H1 (cell line): ENCODE measurements at regions not wholly inside any gene's neighbourhood (a gene's known extent, or its start where the extent isn't known, plus 50 kb on each side); places are given as distances from the start of the nearest gene placed in this dataset.

Experiments used
- CTCF ChIA-PET: fragments of 300-600 bp; sonication (Branson Sonifier 250); formaldehyde crosslinking; loops from one replicate; lab custom pipeline; 2021; ENCODE audit not compliant: partially characterized antibody; lab: Charles Lee
- POLR2A ChIA-PET: fragments of 300-600 bp; sonication (Branson Sonifier 250); formaldehyde crosslinking; loops from one replicate; lab custom pipeline; 2021; ENCODE audit warnings: inconsistent platforms; ENCODE audit not compliant: partially characterized antibody; lab: Charles Lee
- DNase-seq, 2 experiments: peaks; one replicate each; pipeline versions ENCODE4 v3.0.0 to v3.0.0-alpha.2; 2010 to 2022; ENCODE audit warnings: low spot score in 2 of 2, low read depth in 1 of 2, mixed read lengths in 1 of 2
- FAIRE-seq: peaks from 2 replicates; lab custom pipeline; 2011; peaks lifted over from hg19 to GRCh38; lab: Jason Lieb, UNC
- H2AFZ ChIP-seq: 2 replicates; pipeline ENCODE4 v1.8.1; 2012; ENCODE audit warnings: low read length, inconsistent platforms
- H2AK5ac ChIP-seq: 2 replicates; pipeline ENCODE4 v1.6.1; 2013; ENCODE audit warnings: low read depth, low read length
- H2BK120ac ChIP-seq: replicated peaks from 2 replicates; pipeline ENCODE3; 2013; ENCODE audit warnings: low read depth, low read length, inconsistent platforms
- H2BK12ac ChIP-seq: 2 replicates; pipeline ENCODE4 v1.6.1; 2013; ENCODE audit warnings: low read depth, low read length
- H2BK15ac ChIP-seq: 2 replicates; pipeline ENCODE4 v1.6.1; 2013; ENCODE audit warnings: low read length
- H2BK20ac ChIP-seq: 2 replicates; pipeline ENCODE4 v1.6.1; 2013; ENCODE audit warnings: low read length
- H2BK5ac ChIP-seq: 2 replicates; pipeline ENCODE4 v1.6.1; 2013; ENCODE audit warnings: low read depth, low read length
- H3K14ac ChIP-seq: 2 replicates; pipeline ENCODE4 v1.6.1; 2013; ENCODE audit warnings: inconsistent platforms; ENCODE audit not compliant: insufficient read length
- H3K18ac ChIP-seq: 2 replicates; pipeline ENCODE4 v1.6.1; 2013; ENCODE audit warnings: low read length; ENCODE audit errors: extremely low read depth
- H3K23ac ChIP-seq: 2 replicates; pipeline ENCODE4 v1.6.1; 2013; ENCODE audit warnings: inconsistent platforms; ENCODE audit not compliant: insufficient read length
- H3K23me2 ChIP-seq: 2 replicates; pipeline ENCODE4 v1.6.1; 2013; ENCODE audit warnings: low read depth, low read length
- H3K27ac ChIP-seq: 2 replicates; pipeline ENCODE4 v1.6.1; 2011; ENCODE audit warnings: low read depth, low read length, inconsistent platforms
- H3K27me3 ChIP-seq, 4 experiments: replicated peaks in 1 of 4; 1 replicate in 1 of 4; 2 replicates in 3 of 4; pipeline versions ENCODE4 v1.6.1 to v1.8.1; 2011 to 2013; ENCODE audit warnings: low read length in 3 of 4, mild to moderate bottlenecking in 3 of 4, inconsistent platforms in 2 of 4, mixed read lengths in 2 of 4, moderate library complexity in 1 of 4; ENCODE audit not compliant: control insufficient read depth in 3 of 4, insufficient read depth in 3 of 4; ENCODE audit errors: extremely low read depth in 1 of 4
- H3K36me3 ChIP-seq, 4 experiments: 2 replicates each; pipeline versions ENCODE4 v1.6.1 to v1.8.1; 2011 to 2013; ENCODE audit warnings: mild to moderate bottlenecking in 4 of 4, low read length in 3 of 4, moderate library complexity in 2 of 4, control low read depth in 1 of 4, inconsistent platforms in 1 of 4; ENCODE audit not compliant: insufficient read depth in 4 of 4, control insufficient read depth in 2 of 4
- H3K4ac ChIP-seq: replicated peaks from 2 replicates; pipeline ENCODE3; 2013; ENCODE audit warnings: low read length, low read depth, mixed read lengths, inconsistent platforms; ENCODE audit not compliant: insufficient read length
- H3K4me1 ChIP-seq, 4 experiments: replicated peaks in 1 of 4; 1 replicate in 1 of 4; 2 replicates in 3 of 4; pipeline versions ENCODE4 v1.6.1 to v1.8.1; 2011 to 2013; ENCODE audit warnings: low read length in 3 of 4, inconsistent platforms in 2 of 4, mixed read lengths in 1 of 4; ENCODE audit not compliant: insufficient read depth in 4 of 4, control insufficient read depth in 3 of 4
- H3K4me2 ChIP-seq, 2 experiments: 2 replicates each; pipeline versions ENCODE4 v1.6.1 to v1.8.1; 2011 to 2013; ENCODE audit warnings: low read depth in 2 of 2, low read length in 2 of 2, control low read depth in 1 of 2, inconsistent platforms in 1 of 2, mild to moderate bottlenecking in 1 of 2; ENCODE audit not compliant: insufficient read depth in 1 of 2
- H3K4me3 ChIP-seq, 4 experiments: fragments of 200-600, 300-600 bp in 1 of 4; sonication (generic), shearing (Covaris generic), sonication (Bioruptor Twin) in 1 of 4; 2 replicates each; pipeline versions ENCODE4 v1.5.1 to v1.8.1; 2011 to 2016; ENCODE audit warnings: low read length in 4 of 4, low read depth in 3 of 4, control low read depth in 2 of 4, inconsistent platforms in 2 of 4, mild to moderate bottlenecking in 2 of 4, mixed read lengths in 1 of 4, moderate library complexity in 1 of 4; ENCODE audit not compliant: insufficient read depth in 2 of 4; ENCODE audit errors: extremely low read depth in 1 of 4
- H3K56ac ChIP-seq: replicated peaks from 2 replicates; pipeline ENCODE3; 2013; ENCODE audit warnings: low read depth, mild to moderate bottlenecking, mixed read lengths, low read length, inconsistent platforms; ENCODE audit not compliant: insufficient read length
- H3K79me1 ChIP-seq: 2 replicates; pipeline ENCODE4 v1.6.1; 2013; ENCODE audit warnings: low read depth, low read length, control low read depth
- H3K79me2 ChIP-seq, 2 experiments: 2 replicates each; pipeline versions ENCODE4 v1.6.1 to v1.8.1; 2012 to 2013; ENCODE audit warnings: low read length in 2 of 2, mild to moderate bottlenecking in 2 of 2, inconsistent platforms in 1 of 2; ENCODE audit not compliant: insufficient read depth in 2 of 2, control insufficient read depth in 1 of 2
- H3K9ac ChIP-seq, 4 experiments: replicated peaks in 1 of 4; 1 replicate in 1 of 4; 2 replicates in 3 of 4; pipeline versions ENCODE4 v1.6.1 to v1.8.1; 2011 to 2013; ENCODE audit warnings: low read depth in 3 of 4, low read length in 3 of 4, control low read depth in 2 of 4, mild to moderate bottlenecking in 2 of 4, moderate library complexity in 2 of 4, inconsistent platforms in 1 of 4; ENCODE audit errors: extremely low read depth in 1 of 4
- H3K9me3 ChIP-seq, 2 experiments: 2 replicates each; pipeline versions ENCODE4 v1.6.1 to v1.8.1; 2012 to 2013; ENCODE audit warnings: mild to moderate bottlenecking in 2 of 2, moderate library complexity in 2 of 2, control low read depth in 1 of 2, inconsistent platforms in 1 of 2, low read depth in 1 of 2, low read length in 1 of 2, mixed read lengths in 1 of 2; ENCODE audit not compliant: insufficient read depth in 2 of 2
- H4K20me1 ChIP-seq, 2 experiments: replicated peaks in 1 of 2; 2 replicates each; pipeline versions ENCODE3 to v1.8.1; 2011 to 2013; ENCODE audit warnings: inconsistent platforms in 2 of 2, low read length in 2 of 2, mild to moderate bottlenecking in 1 of 2; ENCODE audit not compliant: insufficient read depth in 2 of 2, control insufficient read depth in 1 of 2
- H4K5ac ChIP-seq: 2 replicates; pipeline ENCODE4 v1.6.1; 2013; ENCODE audit warnings: low read length, low read depth, mixed read lengths, inconsistent platforms; ENCODE audit not compliant: insufficient read length
- H4K8ac ChIP-seq: 2 replicates; pipeline ENCODE4 v1.8.0; 2013; ENCODE audit warnings: mild to moderate bottlenecking, moderate library complexity, low read length, inconsistent platforms; ENCODE audit not compliant: insufficient read depth; ENCODE audit errors: extremely low read depth
- H4K91ac ChIP-seq: replicated peaks from 2 replicates; pipeline ENCODE3; 2013; ENCODE audit warnings: low read length, mixed read lengths, inconsistent platforms; ENCODE audit not compliant: insufficient read length
- BRCA1 ChIP-seq: IDR thresholded peaks from 2 replicates; pipeline ENCODE4 v1.6.1; 2012; ENCODE audit warnings: low read depth, low read length, improper control_type of control experiment
- CREB1 ChIP-seq: IDR thresholded peaks from 2 replicates; pipeline ENCODE4 v1.6.1; 2012; ENCODE audit warnings: inconsistent platforms
- CTBP2 ChIP-seq: IDR thresholded peaks from 2 replicates; pipeline ENCODE4 v1.7.0; 2011; ENCODE audit warnings: borderline replicate concordance, mild to moderate bottlenecking, moderate library complexity, mixed read lengths, low read length; ENCODE audit not compliant: insufficient read depth, insufficient read length
- FOSL1 ChIP-seq: IDR thresholded peaks from 2 replicates; pipeline ENCODE4 v1.6.1; 2011; ENCODE audit warnings: mild to moderate bottlenecking, low read depth, low read length, moderate library complexity; ENCODE audit not compliant: insufficient read depth
- GTF2F1 ChIP-seq: IDR thresholded peaks from 2 replicates; pipeline ENCODE4 v1.6.1; 2012; ENCODE audit warnings: low read depth, low read length, improper control_type of control experiment, borderline replicate concordance
- JUND ChIP-seq: IDR thresholded peaks from 2 replicates; pipeline ENCODE4 v1.6.1; 2011; ENCODE audit warnings: mild to moderate bottlenecking, improper control_type of control experiment, low read length
- MAFK ChIP-seq: IDR thresholded peaks from 2 replicates; pipeline ENCODE4 v1.6.1; 2012; ENCODE audit warnings: low read depth, mild to moderate bottlenecking, improper control_type of control experiment, low read length
- NRF1 ChIP-seq: IDR thresholded peaks from 2 replicates; pipeline ENCODE4 v1.6.1; 2011; ENCODE audit warnings: mild to moderate bottlenecking, low read depth, low read length, improper control_type of control experiment
- POLR2AphosphoS5 ChIP-seq: IDR thresholded peaks from 2 replicates; pipeline ENCODE4 v1.6.1; 2011; ENCODE audit warnings: low read depth, low read length
- RBBP5 ChIP-seq: IDR thresholded peaks from 2 replicates; pipeline ENCODE4 v1.7.1; 2012; ENCODE audit warnings: low read depth, mild to moderate bottlenecking, inconsistent platforms, low read length, moderate library complexity, borderline replicate concordance
- RFX5 ChIP-seq: IDR thresholded peaks from 2 replicates; pipeline ENCODE4 v1.6.1; 2011; ENCODE audit warnings: low read depth, low read length, improper control_type of control experiment, borderline replicate concordance
- SP4 ChIP-seq: IDR thresholded peaks from 2 replicates; pipeline ENCODE4 v1.6.1; 2012; ENCODE audit warnings: low read length, inconsistent platforms
- ZNF274 ChIP-seq: IDR thresholded peaks from 2 replicates; pipeline ENCODE4 v1.7.0; 2012; ENCODE audit warnings: low read length, borderline replicate concordance; ENCODE audit errors: extremely low read depth
- WGBS, 2 experiments: shearing (Covaris generic) in 1 of 2; methylation state at CpG; one replicate each; pipeline versions ENCODE4 v1.1.6 to v1.1.7; 2013 to 2015; ENCODE audit warnings: low lambda C conversion rate in 2 of 2, mixed read lengths in 2 of 2, inconsistent platforms in 1 of 2, low coverage in 1 of 2, missing lambda C conversion rate in 1 of 2; ENCODE audit not compliant: insufficient replicate concordance in 2 of 2, insufficient coverage in 1 of 2, insufficient read length in 1 of 2; ENCODE audit errors: extremely low coverage in 1 of 2, missing lambda C conversion rate in 1 of 2; 5-methylcytosine and 5-hydroxymethylcytosine counted together
- TF ChIP-seq, protein P1 (sequence below): IDR thresholded peaks from 2 replicates; pipeline ENCODE4 v1.6.1; 2012; ENCODE audit warnings: low read length, inconsistent platforms

DNA sequence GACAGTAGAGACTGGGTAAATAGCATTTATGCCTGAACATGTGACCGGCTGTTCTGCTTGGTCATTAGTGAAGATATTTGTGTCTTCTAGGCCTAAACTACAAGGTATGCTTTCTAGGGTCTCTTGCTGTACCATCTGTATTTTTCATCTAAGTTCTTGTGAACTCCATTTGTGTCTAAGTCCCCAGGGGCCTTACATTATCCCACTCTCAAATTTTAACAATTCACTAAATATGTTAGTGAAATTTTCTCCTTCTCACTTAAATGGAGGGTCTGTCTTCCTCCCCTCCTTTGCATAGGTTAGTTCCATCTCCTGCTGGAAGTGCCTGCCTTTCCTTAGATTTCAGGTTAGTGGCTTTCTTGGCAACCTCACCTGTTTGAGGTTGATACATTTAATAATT lies 382.6 kb downstream of the RAD51AP2 start:
- Histone ChIP-seq H3K9me3 (no peaks in the 10 kb centered on the region), H2BK20ac (no peak overlapping the region), H4K20me1 (no peaks in the 10 kb centered on the region), H3K14ac (no peak overlapping the region), H3K79me1 (no peaks in the 10 kb centered on the region), H2BK12ac (no peak overlapping the region), H3K56ac (no peak overlapping the region), H3K23me2 (no peaks in the 10 kb centered on the region), H2BK15ac (no peak overlapping the region), H3K27me3 (no peaks in the 10 kb centered on the region), H3K27ac (no peak overlapping the region), H2BK120ac (no peak overlapping the region), H4K8ac (no peak overlapping the region), H3K36me3 (no peaks in the 10 kb centered on the region), H2AK5ac (no peak overlapping the region), H3K9ac (no peak overlapping the region), H3K79me2 (no peaks in the 10 kb centered on the region), H3K4ac (no peak overlapping the region), H3K4me1 (0 out of 7 replicates have a peak, but pooled peaks cover 0 to 4% (median under 1%) of the 10 kb centered on the region in 4 experiments), H3K18ac (no peak overlapping the region), H3K23ac (no peak overlapping the region), H2AFZ (no peak overlapping the region), H4K91ac (no peak overlapping the region), H2BK5ac (no peak overlapping the region), H3K4me3 (no peak overlapping the region), H3K4me2 (no peak overlapping the region), H4K5ac (no peak overlapping the region)
- POLR2A ChIA-PET: no interaction called here
- 96% methylated on average over 1 of the region's 1 CpG; no CpG with 5 or more reads in 1 of the 2 experiments for WGBS, 2 experiments
- CTCF ChIA-PET: no interaction called here
- no peak for TF ChIP-seq GTF2F1
- TF ChIP-seq POLR2AphosphoS5: no peak
- TF ChIP-seq CTBP2: no peak
- TF ChIP-seq MAFK: no peak
- TF ChIP-seq JUND: no peak
- TF ChIP-seq NRF1: no peak
- TF ChIP-seq RFX5: no peak
- TF ChIP-seq RBBP5: no peak
- no peak for TF ChIP-seq ZNF274
- no peak for TF ChIP-seq BRCA1
- TF ChIP-seq SP4: no peak
- no peak for TF ChIP-seq FOSL1
- no peak for TF ChIP-seq CREB1
- TF ChIP-seq, protein P1, sequence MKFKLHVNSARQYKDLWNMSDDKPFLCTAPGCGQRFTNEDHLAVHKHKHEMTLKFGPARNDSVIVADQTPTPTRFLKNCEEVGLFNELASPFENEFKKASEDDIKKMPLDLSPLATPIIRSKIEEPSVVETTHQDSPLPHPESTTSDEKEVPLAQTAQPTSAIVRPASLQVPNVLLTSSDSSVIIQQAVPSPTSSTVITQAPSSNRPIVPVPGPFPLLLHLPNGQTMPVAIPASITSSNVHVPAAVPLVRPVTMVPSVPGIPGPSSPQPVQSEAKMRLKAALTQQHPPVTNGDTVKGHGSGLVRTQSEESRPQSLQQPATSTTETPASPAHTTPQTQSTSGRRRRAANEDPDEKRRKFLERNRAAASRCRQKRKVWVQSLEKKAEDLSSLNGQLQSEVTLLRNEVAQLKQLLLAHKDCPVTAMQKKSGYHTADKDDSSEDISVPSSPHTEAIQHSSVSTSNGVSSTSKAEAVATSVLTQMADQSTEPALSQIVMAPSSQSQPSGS: no peak
- DNase-seq: no peak
- FAIRE-seq: no peak
